Astrocyte of the hippocampus (primary cell): ENCODE measurements at regions not wholly inside any gene's neighbourhood (a gene's known extent, or its start where the extent isn't known, plus 50 kb on each side); places are given as distances from the start of the nearest gene placed in this dataset.
A peak's percentile ranks its signal among the peaks of the same experiment; 100 is the strongest.
"Not testable (repeated sequence)": the region's sequence is repeated elsewhere in the genome, so short reads cannot be mapped to it uniquely, and the experiment has no call there.

Experiments
- DNase-seq: peaks from one replicate; pipeline ENCODE4 v3.0.0; 2011; ENCODE audit warnings: low read depth, low spot score

GRCh38 chrX:19237901-19238300 is 105.8 kb upstream of the PDHA1 start:
- no peak for DNase-seq

DNA sequence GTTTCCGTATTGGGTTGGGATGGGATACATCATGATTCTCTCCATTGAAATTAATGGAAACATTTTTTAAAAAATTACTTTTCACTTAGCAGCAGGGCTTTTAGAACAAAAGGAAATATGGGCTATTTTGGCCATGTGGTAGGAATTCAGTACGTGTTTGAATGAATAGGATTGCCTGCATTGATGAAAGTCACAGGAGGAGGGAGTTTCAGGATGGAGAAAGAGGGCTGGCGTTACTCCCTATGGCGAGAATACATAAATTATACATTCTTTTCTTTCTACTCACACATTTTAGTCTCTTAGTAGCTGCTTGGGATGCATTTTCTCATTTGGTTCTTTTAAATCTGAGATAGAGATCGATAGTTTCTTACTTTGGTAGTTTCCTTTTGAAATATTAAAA is 100.3 kb upstream of the PDHA1 start:
- no peak for DNase-seq

- DNase-seq, result not testable (repeated sequence)
Observed at GRCh38 chrX:19244921-19245320, 98.8 kb upstream of the PDHA1 start.

GRCh38 chrX:19245711-19246269 is 97.9 kb upstream of the PDHA1 start:
- DNase-seq, result no peak

DNA sequence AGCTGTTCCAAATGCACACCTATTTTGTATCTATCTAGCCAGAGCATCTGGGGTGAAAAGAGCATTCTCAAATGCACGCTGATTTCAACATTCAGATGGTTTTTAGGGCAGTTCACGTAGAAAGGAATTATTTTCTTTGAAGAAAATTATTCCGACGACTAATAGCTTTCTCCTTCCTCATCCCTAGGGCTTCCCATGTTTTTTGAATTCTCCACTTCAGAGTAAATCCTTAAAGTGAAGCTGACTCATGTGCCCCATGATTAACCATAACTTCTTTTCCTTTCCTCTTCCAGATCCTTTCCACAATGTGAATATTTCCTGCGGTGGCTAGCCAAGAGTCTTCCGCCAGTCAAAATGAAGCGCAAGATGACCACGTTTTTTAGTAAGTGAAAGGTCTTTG is 86.7 kb upstream of the PDHA1 start:
- DNase-seq, result no peak

GRCh38 chrX:19261026-19261425 is 82.7 kb upstream of the PDHA1 start:
- DNase-seq, result not testable (repeated sequence)

DNA sequence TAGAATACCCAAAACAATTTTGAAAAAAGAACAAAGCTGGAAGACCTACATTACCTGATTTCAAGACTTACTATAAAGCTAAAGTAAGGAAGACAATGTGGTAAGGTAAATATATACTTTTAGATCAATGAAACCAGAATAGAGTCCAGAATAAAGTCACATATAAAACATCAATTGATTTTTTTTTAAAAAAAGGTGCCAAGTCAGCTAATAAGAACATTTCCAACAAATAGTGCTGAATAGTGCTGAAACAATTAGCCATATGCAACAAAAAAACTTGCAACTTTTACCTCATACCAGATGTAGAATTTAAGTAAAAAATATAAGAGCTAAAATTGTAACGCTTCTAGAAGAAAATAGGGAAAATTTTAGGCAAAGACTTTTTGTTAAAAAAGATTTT is 73.0 kb upstream of the PDHA1 start:
- no peak for DNase-seq

DNA sequence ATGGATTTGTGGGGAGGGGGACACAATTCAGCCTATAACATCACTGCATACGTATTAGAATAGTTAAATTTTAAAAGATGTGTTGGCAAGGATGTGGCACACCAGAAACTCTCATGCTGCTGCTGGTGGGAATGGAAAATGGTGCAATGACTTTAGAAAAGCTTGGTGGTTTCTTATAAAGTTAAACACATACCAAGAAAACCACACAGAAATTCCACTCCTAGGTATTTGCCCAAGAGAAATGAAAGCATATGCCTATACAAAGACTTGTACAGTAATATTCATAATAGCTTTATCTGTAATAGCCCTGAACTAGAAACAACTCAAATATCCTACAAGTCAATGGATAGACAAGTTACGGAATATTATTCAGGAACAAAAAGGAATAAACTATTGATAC is 71.3 kb upstream of the PDHA1 start:
- peak; percentile 37 for DNase-seq

DNA sequence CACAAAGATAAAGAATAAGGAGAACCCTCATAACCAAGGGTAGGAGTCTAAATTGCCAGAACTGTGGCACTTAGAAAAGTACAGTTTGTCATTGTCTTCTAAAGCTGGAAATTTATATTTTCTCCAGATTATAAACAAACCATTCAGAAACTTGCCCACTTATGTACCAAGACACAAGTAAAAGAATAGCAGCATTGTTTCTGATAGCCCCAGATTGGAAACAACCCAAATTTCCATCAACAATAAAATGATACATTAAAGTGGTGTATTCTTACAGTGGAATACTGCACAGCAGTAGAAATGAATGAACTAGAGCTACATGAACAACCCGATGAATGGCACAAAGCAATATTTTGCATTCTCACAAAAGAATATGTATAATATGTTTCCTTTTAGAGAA is 63.1 kb upstream of the PDHA1 start:
- DNase-seq, result no peak

- DNase-seq, result no peak
Observed at GRCh38 chrX:19281256-19281655, 62.5 kb upstream of the PDHA1 start.

DNA sequence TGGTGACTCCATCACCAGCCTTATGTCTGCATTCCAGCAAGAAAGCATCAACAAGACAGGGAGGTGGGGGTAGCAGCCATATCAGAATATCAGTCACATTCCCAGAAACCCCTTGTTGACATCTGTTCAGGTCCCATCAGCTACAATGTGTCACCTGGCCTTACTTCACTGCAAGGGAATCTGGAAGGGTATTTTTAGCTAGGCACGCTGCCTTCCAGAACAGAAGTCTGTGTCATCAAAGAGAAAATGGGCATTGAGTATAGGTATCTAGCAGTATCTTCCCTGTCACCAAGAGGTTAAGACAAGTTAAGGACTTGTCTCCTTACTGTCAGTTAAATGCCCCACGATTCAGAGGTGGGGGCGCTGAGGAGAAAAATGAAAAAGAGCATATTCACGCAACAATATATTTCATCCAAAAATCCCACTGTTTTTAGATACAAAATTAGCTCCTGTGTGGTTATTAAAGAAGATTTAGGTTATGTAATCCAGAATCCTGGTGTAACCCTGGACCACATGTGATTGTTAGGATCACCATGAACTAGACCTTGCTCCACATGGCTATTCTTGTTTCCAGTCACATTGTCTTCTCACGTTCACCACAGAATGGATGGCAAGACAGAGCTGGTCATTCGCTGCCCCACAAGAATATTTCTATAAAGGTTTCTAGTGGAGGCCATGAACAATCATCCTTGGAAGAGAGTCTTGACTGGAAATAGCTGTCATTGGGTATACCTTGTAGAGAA is 60.0 kb upstream of the PDHA1 start:
- DNase-seq, result no peak

DNA sequence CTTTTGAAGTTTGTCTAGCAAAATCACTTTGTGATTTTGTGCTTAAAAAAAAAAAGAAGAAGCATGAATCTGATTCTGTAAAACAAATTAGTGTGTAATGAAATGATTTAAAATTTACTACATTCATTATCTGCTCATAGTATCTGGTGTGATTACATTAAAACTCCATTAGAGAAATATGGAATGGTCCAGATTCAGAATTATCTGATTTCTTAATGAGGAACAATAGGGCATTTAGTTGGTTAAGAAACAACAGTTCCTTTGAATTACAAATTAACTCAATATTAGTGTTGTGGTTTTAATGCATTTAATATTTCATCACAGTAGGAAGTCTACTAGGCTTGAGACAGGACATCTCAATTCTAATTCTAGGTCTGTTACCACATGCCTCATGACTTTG is 57.9 kb upstream of the PDHA1 start:
- DNase-seq, result no peak

GRCh38 chrX:19291086-19291485 is 52.6 kb upstream of the PDHA1 start:
- DNase-seq, result no peak

- DNase-seq, result no peak
Observed at GRCh38 chrX:19293606-19294325, 50.0 kb upstream of the PDHA1 start.
